ENCODE measurements at regions not wholly inside any gene's neighbourhood (a gene's known extent, or its start where the extent isn't known, plus 50 kb on each side); places are given as distances from the start of the nearest gene placed in this dataset.

- H3K36me3 ChIP-seq (ENCODE audit: control insufficient read depth, insufficient read depth, low read length), result no peaks in the 10 kb centered on the region
- H3K4me1 ChIP-seq (ENCODE audit: control insufficient read depth, insufficient read depth, low read length), result no peaks in the 10 kb centered on the region
- H3K27me3 ChIP-seq (ENCODE audit: control insufficient read depth, insufficient read depth, low read length), result no peaks in the 10 kb centered on the region
- DNase-seq (ENCODE audit: low read depth, low spot score), result no peak
- H3K9me3 ChIP-seq (ENCODE audit: control insufficient read depth, insufficient read depth, low read length), result no peaks in the 10 kb centered on the region
- no peak overlapping the region for H3K27ac ChIP-seq (ENCODE audit: low read length)
- no CpG with 5 or more reads among the region's 5 CpGs for WGBS (ENCODE audit: insufficient coverage, insufficient read length)
- H3K4me3 ChIP-seq (ENCODE audit: low read length), result no peak overlapping the region
Measured at GRCh38 chr14:98773814-98774213, 498.2 kb downstream of the BCL11B start.

GRCh38 chr14:98775892-98776291 lies 496.1 kb downstream of the BCL11B start:
- Histone ChIP-seq H3K4me1 (ENCODE audit: control insufficient read depth, insufficient read depth, low read length) (no peaks in the 10 kb centered on the region), H3K27ac (ENCODE audit: low read length) (no peak overlapping the region), H3K9me3 (ENCODE audit: control insufficient read depth, insufficient read depth, low read length) (no peaks in the 10 kb centered on the region), H3K27me3 (ENCODE audit: control insufficient read depth, insufficient read depth, low read length) (no peaks in the 10 kb centered on the region), H3K36me3 (ENCODE audit: control insufficient read depth, insufficient read depth, low read length) (no peaks in the 10 kb centered on the region), H3K4me3 (ENCODE audit: low read length) (no peak overlapping the region)
- no CpG with 5 or more reads among the region's 2 CpGs for WGBS (ENCODE audit: insufficient coverage, insufficient read length)
- DNase-seq (ENCODE audit: low read depth, low spot score), result no peak

GRCh38 chr14:98782062-98782461 lies 489.9 kb downstream of the BCL11B start:
- H3K27ac ChIP-seq (ENCODE audit: low read length), result no peak overlapping the region
- no peaks in the 10 kb centered on the region for H3K36me3 ChIP-seq (ENCODE audit: control insufficient read depth, insufficient read depth, low read length)
- no peaks in the 10 kb centered on the region for H3K27me3 ChIP-seq (ENCODE audit: control insufficient read depth, insufficient read depth, low read length)
- H3K9me3 ChIP-seq (ENCODE audit: control insufficient read depth, insufficient read depth, low read length), result no peaks in the 10 kb centered on the region
- no peak overlapping the region for H3K4me3 ChIP-seq (ENCODE audit: low read length)
- no peak for DNase-seq (ENCODE audit: low read depth, low spot score)
- H3K4me1 ChIP-seq (ENCODE audit: control insufficient read depth, insufficient read depth, low read length), result no peaks in the 10 kb centered on the region
- WGBS (ENCODE audit: insufficient coverage, insufficient read length), result no CpG with 5 or more reads among the region's 5 CpGs

- no peak for DNase-seq (ENCODE audit: low read depth, low spot score)
- H3K27me3 ChIP-seq (ENCODE audit: control insufficient read depth, insufficient read depth, low read length), result no peaks in the 10 kb centered on the region
- no peak overlapping the region for H3K4me3 ChIP-seq (ENCODE audit: low read length)
- H3K27ac ChIP-seq (ENCODE audit: low read length), result no peak overlapping the region
- no peaks in the 10 kb centered on the region for H3K36me3 ChIP-seq (ENCODE audit: control insufficient read depth, insufficient read depth, low read length)
- no peaks in the 10 kb centered on the region for H3K4me1 ChIP-seq (ENCODE audit: control insufficient read depth, insufficient read depth, low read length)
- no peaks in the 10 kb centered on the region for H3K9me3 ChIP-seq (ENCODE audit: control insufficient read depth, insufficient read depth, low read length)
- no CpG with 5 or more reads among the region's 6 CpGs for WGBS (ENCODE audit: insufficient coverage, insufficient read length)
Measured at GRCh38 chr14:98785578-98785977, 486.4 kb downstream of the BCL11B start.

GRCh38 chr14:98786456-98786855 lies 485.5 kb downstream of the BCL11B start:
- no CpG with 5 or more reads among the region's 4 CpGs for WGBS (ENCODE audit: insufficient coverage, insufficient read length)
- H3K27ac ChIP-seq (ENCODE audit: low read length), result no peak overlapping the region
- H3K9me3 ChIP-seq (ENCODE audit: control insufficient read depth, insufficient read depth, low read length), result no peaks in the 10 kb centered on the region
- H3K36me3 ChIP-seq (ENCODE audit: control insufficient read depth, insufficient read depth, low read length), result no peaks in the 10 kb centered on the region
- H3K4me1 ChIP-seq (ENCODE audit: control insufficient read depth, insufficient read depth, low read length), result no peaks in the 10 kb centered on the region
- DNase-seq (ENCODE audit: low read depth, low spot score), result no peak
- H3K27me3 ChIP-seq (ENCODE audit: control insufficient read depth, insufficient read depth, low read length), result no peaks in the 10 kb centered on the region
- H3K4me3 ChIP-seq (ENCODE audit: low read length), result no peak overlapping the region

GRCh38 chr14:98791661-98792060 lies 480.3 kb downstream of the BCL11B start:
- DNase-seq (ENCODE audit: low read depth, low spot score), result no peak
- WGBS (ENCODE audit: insufficient coverage, insufficient read length), result no CpG with 5 or more reads among the region's 3 CpGs
- Histone ChIP-seq H3K4me3 (ENCODE audit: low read length) (no peak overlapping the region), H3K27ac (ENCODE audit: low read length) (no peak overlapping the region), H3K9me3 (ENCODE audit: control insufficient read depth, insufficient read depth, low read length) (no peaks in the 10 kb centered on the region), H3K36me3 (ENCODE audit: control insufficient read depth, insufficient read depth, low read length) (no peaks in the 10 kb centered on the region), H3K4me1 (ENCODE audit: control insufficient read depth, insufficient read depth, low read length) (no peaks in the 10 kb centered on the region), H3K27me3 (ENCODE audit: control insufficient read depth, insufficient read depth, low read length) (no peaks in the 10 kb centered on the region; the same call in 1 of the 2 replicates)

- H3K4me3 ChIP-seq (ENCODE audit: low read length), result no peak overlapping the region
- no peaks in the 10 kb centered on the region for H3K4me1 ChIP-seq (ENCODE audit: control insufficient read depth, insufficient read depth, low read length)
- H3K9me3 ChIP-seq (ENCODE audit: control insufficient read depth, insufficient read depth, low read length), result no peaks in the 10 kb centered on the region
- no peak for DNase-seq (ENCODE audit: low read depth, low spot score)
- H3K36me3 ChIP-seq (ENCODE audit: control insufficient read depth, insufficient read depth, low read length), result no peaks in the 10 kb centered on the region
- no CpG with 5 or more reads among the region's 1 CpG for WGBS (ENCODE audit: insufficient coverage, insufficient read length)
- H3K27ac ChIP-seq (ENCODE audit: low read length), result no peak overlapping the region
- H3K27me3 ChIP-seq (ENCODE audit: control insufficient read depth, insufficient read depth, low read length), result no peaks in the 10 kb centered on the region; the same call in 1 of the 2 replicates
Measured at GRCh38 chr14:98792171-98792570, 479.8 kb downstream of the BCL11B start.

- DNase-seq (ENCODE audit: low read depth, low spot score), result no peak
- Histone ChIP-seq H3K36me3 (ENCODE audit: control insufficient read depth, insufficient read depth, low read length) (no peaks in the 10 kb centered on the region), H3K9me3 (ENCODE audit: control insufficient read depth, insufficient read depth, low read length) (no peaks in the 10 kb centered on the region), H3K27me3 (ENCODE audit: control insufficient read depth, insufficient read depth, low read length) (no peaks in the 10 kb centered on the region), H3K4me3 (ENCODE audit: low read length) (no peak overlapping the region), H3K4me1 (ENCODE audit: control insufficient read depth, insufficient read depth, low read length) (no peaks in the 10 kb centered on the region), H3K27ac (ENCODE audit: low read length) (no peak overlapping the region)
- WGBS (ENCODE audit: insufficient coverage, insufficient read length), result no CpG with 5 or more reads among the region's 4 CpGs
Measured at GRCh38 chr14:98798099-98798498, 473.9 kb downstream of the BCL11B start.

GRCh38 chr14:98799891-98800290 lies 472.1 kb downstream of the BCL11B start:
- H3K4me3 ChIP-seq (ENCODE audit: low read length), result no peak overlapping the region
- no peaks in the 10 kb centered on the region for H3K9me3 ChIP-seq (ENCODE audit: control insufficient read depth, insufficient read depth, low read length)
- DNase-seq (ENCODE audit: low read depth, low spot score), result no peak
- no peaks in the 10 kb centered on the region for H3K36me3 ChIP-seq (ENCODE audit: control insufficient read depth, insufficient read depth, low read length)
- H3K27ac ChIP-seq (ENCODE audit: low read length), result no peak overlapping the region
- no peaks in the 10 kb centered on the region for H3K4me1 ChIP-seq (ENCODE audit: control insufficient read depth, insufficient read depth, low read length)
- no CpG with 5 or more reads among the region's 4 CpGs for WGBS (ENCODE audit: insufficient coverage, insufficient read length)
- no peaks in the 10 kb centered on the region for H3K27me3 ChIP-seq (ENCODE audit: control insufficient read depth, insufficient read depth, low read length)

GRCh38 chr14:98802044-98802443 lies 470.0 kb downstream of the BCL11B start:
- DNase-seq (ENCODE audit: low read depth, low spot score), result no peak
- no CpG with 5 or more reads among the region's 9 CpGs for WGBS (ENCODE audit: insufficient coverage, insufficient read length)
- H3K27me3 ChIP-seq (ENCODE audit: control insufficient read depth, insufficient read depth, low read length), result no peaks in the 10 kb centered on the region

GRCh38 chr14:98803196-98803595 lies 468.8 kb downstream of the BCL11B start:
- H3K27me3 ChIP-seq (ENCODE audit: control insufficient read depth, insufficient read depth, low read length), result no peaks in the 10 kb centered on the region
- no peaks in the 10 kb centered on the region for H3K36me3 ChIP-seq (ENCODE audit: control insufficient read depth, insufficient read depth, low read length)
- H3K4me3 ChIP-seq (ENCODE audit: low read length), result no peak overlapping the region
- peaks cover 2% of the 10 kb centered on the region; the same call in 1 of the 2 replicates for H3K4me1 ChIP-seq (ENCODE audit: control insufficient read depth, insufficient read depth, low read length)
- no peak overlapping the region for H3K27ac ChIP-seq (ENCODE audit: low read length)
- no peak for DNase-seq (ENCODE audit: low read depth, low spot score)
- no peaks in the 10 kb centered on the region for H3K9me3 ChIP-seq (ENCODE audit: control insufficient read depth, insufficient read depth, low read length)
- WGBS (ENCODE audit: insufficient coverage, insufficient read length), result no CpG with 5 or more reads among the region's 5 CpGs

More at GRCh38 chr14:98802044-98802443, 470.0 kb downstream of the BCL11B start:
- Histone ChIP-seq H3K4me3 (ENCODE audit: low read length) (no peak overlapping the region), H3K36me3 (ENCODE audit: control insufficient read depth, insufficient read depth, low read length) (no peaks in the 10 kb centered on the region), H3K27ac (ENCODE audit: low read length) (no peak overlapping the region), H3K4me1 (ENCODE audit: control insufficient read depth, insufficient read depth, low read length) (peaks cover 2% of the 10 kb centered on the region; the same call in 1 of the 2 replicates), H3K9me3 (ENCODE audit: control insufficient read depth, insufficient read depth, low read length) (no peaks in the 10 kb centered on the region)
